A673 (cell line): ENCODE measurements at regions not wholly inside any gene's neighbourhood (a gene's known extent, or its start where the extent isn't known, plus 50 kb on each side); places are given as distances from the start of the nearest gene placed in this dataset.
"Not testable (repeated sequence)": the region's sequence is repeated elsewhere in the genome, so short reads cannot be mapped to it uniquely, and the experiment has no call there.

Source experiments
- CTCF ChIP-seq: fragments of 300-800, 200-600 bp; sonication (generic); conservative IDR thresholded peaks from 2 replicates; pipeline ENCODE4 v1.5.1; 2017; ENCODE audit warnings: low read depth, mild to moderate bottlenecking, antibody characterized with exemption, low read length, moderate library complexity, mixed read lengths
- EZH2 ChIP-seq: fragments of 200-600 bp; sonication (generic); IDR thresholded peaks from 2 replicates; pipeline ENCODE4 v1.6.1; 2017; ENCODE audit warnings: borderline replicate concordance, low read depth, mild to moderate bottlenecking, mixed read lengths, antibody characterized with exemption, low read length; ENCODE audit not compliant: poor library complexity, severe bottlenecking

DNA sequence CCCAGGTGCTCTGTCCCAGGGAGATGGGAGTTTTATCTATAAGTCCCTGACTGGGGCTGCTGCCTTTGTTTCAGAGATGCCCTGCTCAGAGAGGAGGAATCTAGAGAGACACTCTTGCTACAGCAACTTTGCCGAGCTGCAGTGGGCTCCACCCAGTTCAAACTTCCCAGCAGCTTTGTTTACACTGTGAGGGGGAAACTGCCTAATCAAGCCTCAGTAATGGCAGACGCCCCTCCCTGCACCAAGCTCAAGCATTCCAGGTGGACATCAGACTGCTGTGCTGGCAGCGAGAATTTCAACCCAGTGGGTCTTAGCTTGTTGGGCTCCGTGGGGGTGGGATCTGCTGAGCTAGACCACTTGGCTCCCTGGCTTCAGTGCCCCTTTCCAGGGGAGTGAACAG is 50.2 kb upstream of the RASA1 start:
- TF ChIP-seq CTCF, EZH2: not testable (repeated sequence)
